B cell (primary cell): ENCODE measurements at regions not wholly inside any gene's neighbourhood (a gene's known extent, or its start where the extent isn't known, plus 50 kb on each side); places are given as distances from the start of the nearest gene placed in this dataset.

Source experiments
- ATAC-seq: fragments of 200-7000 bp; cut with Tn5 transposase; one replicate; pipeline ENCODE4 v1.10.0; 2021; ENCODE audit warnings: low read depth, mild to moderate bottlenecking, moderate number of reproducible peaks, moderate library complexity
- CTCF ChIA-PET: fragments of 350-600 bp; sonication (Branson Sonifier 250); formaldehyde crosslinking; loops from one replicate; lab custom pipeline; 2021; ENCODE audit warnings: antibody characterized with exemption, inconsistent platforms; lab: Charles Lee
- POLR2A ChIA-PET: fragments of 350-600 bp; sonication (Branson Sonifier 250); formaldehyde crosslinking; loops from one replicate; lab custom pipeline; 2021; ENCODE audit warnings: antibody characterized with exemption; lab: Charles Lee
- DNase-seq: peaks from one replicate; pipeline ENCODE4 v3.0.0; 2013
- H2AFZ ChIP-seq: 2 replicates; pipeline ENCODE4 v1.6.1; 2012; ENCODE audit warnings: mild to moderate bottlenecking, low read depth, low read length; ENCODE audit not compliant: insufficient read depth, poor library complexity, severe bottlenecking
- H3K27ac ChIP-seq, 2 donors: 1 replicate in 1 of 2; 2 replicates in 1 of 2; pipeline ENCODE4 v1.5.1; 2012 to 2013; ENCODE audit warnings: low read length in 2 of 2, mild to moderate bottlenecking in 2 of 2, moderate library complexity in 1 of 2
- H3K27me3 ChIP-seq, 4 experiments: fragments of 200-600 bp in 1 of 4; sonication (generic) in 1 of 4; replicated peaks in 1 of 4; 1 replicate in 2 of 4; 2 replicates in 2 of 4; pipeline versions ENCODE4 v1.6.1 to v1.7.0; 2013 to 2016; ENCODE audit warnings: low read length in 3 of 4, mild to moderate bottlenecking in 2 of 4, mixed read lengths in 1 of 4, moderate library complexity in 1 of 4; ENCODE audit not compliant: insufficient read depth in 4 of 4, control insufficient read depth in 3 of 4; ENCODE audit errors: control extremely low read depth in 1 of 4
- H3K36me3 ChIP-seq, 2 experiments: replicated peaks in 1 of 2; 1 replicate in 1 of 2; 2 replicates in 1 of 2; pipeline versions ENCODE4 v1.6.1 to v1.7.1; 2013; ENCODE audit warnings: low read length in 1 of 2; ENCODE audit not compliant: insufficient read depth in 2 of 2, control insufficient read depth in 1 of 2; ENCODE audit errors: control extremely low read depth in 1 of 2, extremely low read depth in 1 of 2
- H3K4me1 ChIP-seq, 2 donors: fragments of 200-600 bp in 1 of 2; sonication (generic) in 1 of 2; 1 replicate in 1 of 2; 2 replicates in 1 of 2; pipeline versions ENCODE4 v1.5.1 to v1.6.1; 2013 to 2017; ENCODE audit warnings: low read length in 2 of 2; ENCODE audit not compliant: control insufficient read depth in 2 of 2, insufficient read depth in 2 of 2
- H3K4me2 ChIP-seq: replicated peaks from 2 replicates; pipeline ENCODE3; 2012; ENCODE audit warnings: mild to moderate bottlenecking, low read depth, low read length; ENCODE audit not compliant: poor library complexity, severe bottlenecking
- H3K4me3 ChIP-seq, 5 experiments: fragments of 200-600 bp in 1 of 5; sonication (generic) in 1 of 5; 1 replicate in 3 of 5; 2 replicates in 2 of 5; pipeline versions ENCODE4 v1.5.1 to v1.7.0; 2011 to 2016; ENCODE audit warnings: low read length in 4 of 5, mild to moderate bottlenecking in 4 of 5, low read depth in 2 of 5, control low read depth in 1 of 5, moderate library complexity in 1 of 5; ENCODE audit not compliant: insufficient read depth in 1 of 5; ENCODE audit errors: control extremely low read depth in 1 of 5, extremely low read depth in 1 of 5
- H3K79me2 ChIP-seq: fragments of 200-600 bp; sonication (generic); one replicate; pipeline ENCODE4 v1.6.0; 2016; ENCODE audit warnings: low read length; ENCODE audit not compliant: control insufficient read depth, insufficient read depth
- H3K9ac ChIP-seq: fragments of 200-600 bp; sonication (generic); 2 replicates; pipeline ENCODE4 v1.6.1; 2017; ENCODE audit warnings: mild to moderate bottlenecking, low read length, moderate library complexity
- H3K9me3 ChIP-seq, 3 donors: one replicate each; pipeline versions ENCODE4 v1.6.1 to v1.7.1; 2013; ENCODE audit warnings: low read length in 2 of 3; ENCODE audit not compliant: control insufficient read depth in 2 of 3, insufficient read depth in 1 of 3; ENCODE audit errors: control extremely low read depth in 1 of 3
- H4K20me1 ChIP-seq: 2 replicates; pipeline ENCODE4 v1.6.0; 2012; ENCODE audit warnings: mild to moderate bottlenecking, low read length; ENCODE audit not compliant: insufficient read depth, control insufficient read depth, poor library complexity, severe bottlenecking
- H3K27ac Mint-ChIP-seq: one replicate; pipeline ENCODE4 v1.8.0; 2021; ENCODE audit warnings: mixed read lengths
- H3K27me3 Mint-ChIP-seq: one replicate; pipeline ENCODE4 v1.8.0; 2021; ENCODE audit warnings: mixed read lengths
- H3K4me1 Mint-ChIP-seq: one replicate; pipeline ENCODE4 v1.8.0; 2021; ENCODE audit warnings: mixed read lengths
- H3K4me3 Mint-ChIP-seq: one replicate; pipeline ENCODE4 v1.8.0; 2021; ENCODE audit warnings: mixed read lengths
- H3K9me3 Mint-ChIP-seq: one replicate; pipeline ENCODE4 v1.8.0; 2022; ENCODE audit warnings: mixed read lengths; ENCODE audit not compliant: insufficient read depth
- CTCF ChIP-seq: fragments of 200-600 bp; IDR thresholded peaks from one replicate; pipeline ENCODE4 v1.8.0; 2022; ENCODE audit warnings: antibody characterized with exemption, mild to moderate bottlenecking
- EZH2 ChIP-seq: IDR thresholded peaks from 2 replicates; pipeline ENCODE4 v1.6.1; 2012; ENCODE audit warnings: borderline replicate concordance, low read depth, mild to moderate bottlenecking, moderate library complexity, low read length; ENCODE audit not compliant: insufficient read depth, poor library complexity, severe bottlenecking
- WGBS: methylation state at CpG from one replicate; pipeline ENCODE4 v1.1.5; 2013; ENCODE audit warnings: missing lambda C conversion rate; ENCODE audit not compliant: insufficient coverage; 5-methylcytosine and 5-hydroxymethylcytosine counted together
- intact Hi-C: fragments of 100-400 bp; cut with micrococcal nuclease; formaldehyde crosslinking; loops from one replicate; pipeline ENCODE4 v1.10.0; 2022

DNA sequence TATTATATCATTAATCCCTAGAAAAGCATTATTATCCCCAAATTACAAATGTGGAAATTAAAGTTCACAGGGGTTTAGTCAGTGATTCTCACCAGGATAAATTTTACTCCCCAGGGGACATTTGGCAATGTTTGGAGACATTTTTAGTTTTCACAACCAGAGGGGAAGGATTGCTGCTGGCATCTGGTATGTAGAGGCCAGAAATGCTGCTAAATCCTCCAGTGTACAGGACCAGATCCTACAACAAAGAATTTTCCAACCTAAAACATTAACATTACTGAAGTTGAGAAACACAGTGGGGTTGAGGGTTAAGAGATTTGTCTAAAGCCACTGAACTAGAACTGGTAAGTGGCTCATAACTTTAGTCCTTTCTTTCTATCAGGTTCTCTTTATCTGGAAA is 162.0 kb upstream of the SYT6 start:
- POLR2A ChIA-PET, result no interaction called here
- CTCF ChIA-PET, result no interaction called here
- H3K36me3 ChIP-seq, result no peaks in the 10 kb centered on the region

GRCh38 chr1:114314576-114314975 is 160.9 kb upstream of the SYT6 start:
- no peak overlapping the region for H2AFZ ChIP-seq
- no peaks in the 10 kb centered on the region for H3K4me1 Mint-ChIP-seq
- H3K27ac Mint-ChIP-seq, result no peak overlapping the region
- ATAC-seq (no peak), DNase-seq (no peak)
- no peak overlapping the region for H3K9ac ChIP-seq
- WGBS, result 88% methylated on average over 3 of the region's 3 CpGs
- peaks cover 8% of the 10 kb centered on the region for H3K27me3 Mint-ChIP-seq
- H4K20me1 ChIP-seq, result no peaks in the 10 kb centered on the region
- H3K4me2 ChIP-seq, result no peak overlapping the region
- no peak for TF ChIP-seq CTCF
- no peak for TF ChIP-seq EZH2
- H3K36me3 ChIP-seq, result no peaks in the 10 kb centered on the region
- intact Hi-C loops, result no loop called here
- no peak overlapping the region for H3K4me3 Mint-ChIP-seq
- H3K27ac ChIP-seq, result no peak overlapping the region
- no peaks in the 10 kb centered on the region for H3K9me3 Mint-ChIP-seq
- H3K27me3 ChIP-seq, result peaks cover 0 to 3% (median 0%) of the 10 kb centered on the region in 4 experiments
- ChIA-PET CTCF (no interaction called here), POLR2A (no interaction called here)
- no peaks in the 10 kb centered on the region for H3K4me1 ChIP-seq
- no peaks in the 10 kb centered on the region for H3K79me2 ChIP-seq
- H3K4me3 ChIP-seq, result no peak overlapping the region
- H3K9me3 ChIP-seq, result peaks cover 0 to 6% (median 0%) of the 10 kb centered on the region in 3 donors

More for the DNA sequence above, 162.0 kb upstream of the SYT6 start:
- H3K27ac ChIP-seq, result no peak overlapping the region
- no peaks in the 10 kb centered on the region for H3K4me1 ChIP-seq
- no peaks in the 10 kb centered on the region for H4K20me1 ChIP-seq
- ATAC-seq (no peak), DNase-seq (no peak)
- intact Hi-C loops, result no loop called here
- no peak overlapping the region for H3K9ac ChIP-seq
- H3K79me2 ChIP-seq, result no peaks in the 10 kb centered on the region
- H3K4me3 ChIP-seq, result no peak overlapping the region
- H3K4me2 ChIP-seq, result no peak overlapping the region
- H3K27me3 Mint-ChIP-seq, result peaks cover 8% of the 10 kb centered on the region
- H3K4me1 Mint-ChIP-seq, result no peaks in the 10 kb centered on the region
- no peak overlapping the region for H2AFZ ChIP-seq
- no peaks in the 10 kb centered on the region for H3K9me3 Mint-ChIP-seq
- no peak overlapping the region for H3K27ac Mint-ChIP-seq
- peaks cover 0 to 6% (median 0%) of the 10 kb centered on the region in 3 donors for H3K9me3 ChIP-seq
- peaks cover 0 to 2% (median 0%) of the 10 kb centered on the region in 4 experiments for H3K27me3 ChIP-seq
- H3K4me3 Mint-ChIP-seq, result no peak overlapping the region
- TF ChIP-seq CTCF (no peak), EZH2 (no peak)
